Naive thymus-derived CD8-positive, alpha-beta T cell (primary cell): ENCODE measurements at regions not wholly inside any gene's neighbourhood (a gene's known extent, or its start where the extent isn't known, plus 50 kb on each side); places are given as distances from the start of the nearest gene placed in this dataset.
A peak's percentile ranks its signal among the peaks of the same experiment; 100 is the strongest.

ENCODE experiments used
- ATAC-seq, 2 donors: fragments of 150-1000 bp; cut with Tn5 transposase in 1 of 2; sonication (Bioruptor Pico), chemical (Tn5 transposase) in 1 of 2; 1 replicate in 1 of 2; 2 replicates in 1 of 2; pipeline ENCODE4 v1.10.0; 2021; ENCODE audit warnings: mild to moderate bottlenecking in 2 of 2, moderate library complexity in 2 of 2
- POLR2A ChIA-PET: fragments of 350-600 bp; sonication (Branson Sonifier 250); formaldehyde crosslinking; loops from one replicate; lab custom pipeline; 2021; ENCODE audit warnings: antibody characterized with exemption; lab: Charles Lee
- DNase-seq, 10 donors: peaks; one replicate each; pipeline versions ENCODE4 v3.0.0 to v3.0.0-alpha.2; 2020 to 2022
- H3K27ac Mint-ChIP-seq, 10 donors: one replicate each; pipeline ENCODE4 v1.8.0; 2020 to 2022; ENCODE audit warnings: mild to moderate bottlenecking in 10 of 10, mixed read lengths in 10 of 10, moderate library complexity in 4 of 10, inconsistent platforms in 1 of 10
- H3K27me3 Mint-ChIP-seq, 5 donors: one replicate each; pipeline ENCODE4 v1.8.0; 2021 to 2022; ENCODE audit warnings: mixed read lengths in 5 of 5
- H3K36me3 Mint-ChIP-seq, 3 donors: one replicate each; pipeline ENCODE4 v1.8.0; 2020 to 2022; ENCODE audit warnings: mixed read lengths in 3 of 3, mild to moderate bottlenecking in 2 of 3, inconsistent platforms in 1 of 3
- H3K4me1 Mint-ChIP-seq, 4 donors: one replicate each; pipeline ENCODE4 v1.8.0; 2021 to 2022; ENCODE audit warnings: mixed read lengths in 4 of 4
- H3K4me3 Mint-ChIP-seq, 10 donors: one replicate each; pipeline ENCODE4 v1.8.0; 2020 to 2022; ENCODE audit warnings: mild to moderate bottlenecking in 10 of 10, mixed read lengths in 10 of 10, moderate library complexity in 6 of 10, inconsistent platforms in 1 of 10
- H3K9me3 Mint-ChIP-seq, 9 donors: one replicate each; pipeline ENCODE4 v1.8.0; 2020 to 2022; ENCODE audit warnings: mixed read lengths in 9 of 9, mild to moderate bottlenecking in 3 of 9, inconsistent platforms in 1 of 9, moderate library complexity in 1 of 9

DNA sequence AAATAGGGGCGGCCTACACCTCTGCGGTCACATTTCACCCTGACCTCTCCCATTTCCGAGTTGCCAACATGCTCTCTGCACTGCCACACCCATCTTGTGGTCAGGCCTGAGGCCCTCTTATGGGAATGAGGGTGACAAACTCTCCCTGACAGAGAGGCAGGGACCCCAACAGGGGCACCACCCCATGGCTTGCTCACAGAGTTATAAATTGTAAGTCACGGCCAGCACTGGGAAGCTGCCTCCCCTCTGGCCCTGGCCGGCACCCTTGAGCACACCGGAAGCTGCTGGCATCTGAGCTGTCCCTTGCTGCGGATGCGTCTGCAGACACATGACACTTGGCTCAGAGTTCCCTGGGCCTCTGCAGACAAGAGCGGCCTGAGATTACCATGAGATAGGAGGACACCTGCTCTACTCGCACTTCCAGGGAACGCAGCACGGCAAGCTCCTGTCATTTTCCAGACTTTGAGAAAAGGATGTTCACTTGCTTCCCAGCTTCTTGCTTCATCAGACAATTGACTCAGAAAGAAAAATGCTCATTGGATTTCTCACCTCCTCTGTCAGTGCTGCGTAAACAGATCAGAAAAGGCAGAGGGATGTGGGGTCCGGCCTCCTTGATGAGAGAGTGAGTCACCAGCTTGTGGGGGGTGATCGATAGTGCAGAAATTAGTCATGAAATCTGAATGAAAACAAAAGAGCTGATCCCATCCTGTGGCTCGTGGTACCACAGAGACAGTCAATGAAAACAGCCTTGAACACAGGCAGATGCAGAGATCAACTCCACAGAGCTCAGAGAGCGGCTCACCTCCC, 269.8 kb downstream of the SYK start:
- Mint-ChIP-seq H3K36me3 (peaks cover 0 to 1% (median 0%) of the 10 kb centered on the region in 3 donors), H3K4me1 (peaks cover 0 to 1% (median 0%) of the 10 kb centered on the region in 4 donors), H3K9me3 (peaks cover 0 to 5% (median 0%) of the 10 kb centered on the region in 9 donors), H3K27me3 (peaks cover 0 to 2% (median 0%) of the 10 kb centered on the region in 5 donors), H3K4me3 (no peak overlapping the region), H3K27ac (peak overlapping the region in 1 of 10 donors; percentile 27)
- DNase-seq (no peak), ATAC-seq (no peak)
- POLR2A ChIA-PET, result no interaction called here

DNA sequence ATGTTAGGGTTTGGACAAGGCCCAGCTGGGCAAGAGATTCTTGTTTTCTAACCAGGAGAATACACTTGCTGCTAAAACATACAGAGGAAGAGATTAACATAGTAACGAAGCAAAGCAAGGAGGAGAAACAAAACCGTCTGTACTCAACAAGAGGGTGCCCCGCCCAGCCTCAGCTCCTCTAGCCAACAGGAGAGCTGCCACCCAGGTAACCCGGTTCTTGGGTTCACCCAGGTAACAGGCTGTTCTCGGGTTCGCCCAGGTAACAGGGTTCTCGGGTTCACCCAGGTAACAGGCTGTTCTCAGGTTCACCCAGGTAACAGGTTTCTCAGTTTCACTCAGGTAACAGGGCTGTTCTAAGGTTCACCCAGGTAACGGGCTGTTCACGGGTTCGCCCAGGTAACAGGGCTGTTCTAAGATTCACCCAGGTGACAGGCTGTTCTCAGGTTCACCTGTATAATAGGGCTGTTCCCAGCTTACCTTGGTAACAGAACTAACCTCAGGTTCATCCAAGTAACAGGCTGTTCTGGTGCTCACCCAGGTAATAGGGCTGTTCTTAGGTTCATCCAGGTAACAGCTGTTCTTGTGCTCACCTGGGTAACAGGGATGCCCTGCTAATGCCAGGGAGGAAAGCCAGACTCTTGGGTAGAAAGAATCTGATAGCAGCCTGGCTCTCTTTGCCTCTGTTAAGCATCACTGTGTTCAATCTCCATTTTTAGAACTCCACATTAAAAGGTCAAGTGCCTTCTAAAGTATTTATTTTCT, 271.6 kb downstream of the SYK start:
- no peak for DNase-seq
- no peak overlapping the region for H3K4me3 Mint-ChIP-seq
- H3K27me3 Mint-ChIP-seq, result no peaks in the 10 kb centered on the region
- peaks cover 0 to 1% (median 0%) of the 10 kb centered on the region in 3 donors for H3K36me3 Mint-ChIP-seq
- no peak for ATAC-seq
- peak overlapping the region in 1 of 10 donors; percentile 62 for H3K27ac Mint-ChIP-seq
- POLR2A ChIA-PET, result no interaction called here
- H3K4me1 Mint-ChIP-seq, result peaks cover 0 to 1% (median 0%) of the 10 kb centered on the region in 4 donors
- H3K9me3 Mint-ChIP-seq, result peaks cover 0 to 5% (median 0%) of the 10 kb centered on the region in 9 donors

GRCh38 chr9:91073811-91074771, 272.5 kb downstream of the SYK start:
- peaks cover 0 to 2% (median 0%) of the 10 kb centered on the region in 9 donors for H3K9me3 Mint-ChIP-seq
- no peak overlapping the region for H3K4me3 Mint-ChIP-seq
- peaks cover 0 to 1% (median 0%) of the 10 kb centered on the region in 4 donors for H3K4me1 Mint-ChIP-seq
- H3K36me3 Mint-ChIP-seq, result peaks cover 0 to 1% (median 0%) of the 10 kb centered on the region in 3 donors
- DNase-seq (no peak), ATAC-seq (no peak)
- peak overlapping the region in 1 of 10 donors; percentile 12 for H3K27ac Mint-ChIP-seq
- POLR2A ChIA-PET, result no interaction called here
- no peaks in the 10 kb centered on the region for H3K27me3 Mint-ChIP-seq

DNA sequence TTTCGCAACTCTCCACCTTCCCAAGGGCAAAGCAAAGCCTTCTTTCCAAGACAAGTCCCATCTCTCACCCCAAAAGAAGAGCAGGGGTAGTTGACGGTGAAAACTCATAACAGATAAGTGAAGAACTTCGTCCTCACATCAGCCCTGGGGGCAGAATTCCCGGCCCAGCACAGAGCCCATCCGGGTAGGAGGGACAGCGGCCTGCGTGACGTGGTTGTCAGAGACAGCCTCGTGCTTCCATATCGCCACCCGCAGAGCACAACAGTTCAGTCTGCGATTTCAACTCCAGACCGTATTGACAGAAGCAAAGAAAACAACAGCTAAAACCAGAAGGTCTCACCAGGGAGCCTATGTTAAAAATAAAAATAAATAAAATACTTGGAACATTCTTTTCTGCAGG, 273.2 kb downstream of the SYK start:
- no peak for ATAC-seq
- no peaks in the 10 kb centered on the region for H3K36me3 Mint-ChIP-seq

DNA sequence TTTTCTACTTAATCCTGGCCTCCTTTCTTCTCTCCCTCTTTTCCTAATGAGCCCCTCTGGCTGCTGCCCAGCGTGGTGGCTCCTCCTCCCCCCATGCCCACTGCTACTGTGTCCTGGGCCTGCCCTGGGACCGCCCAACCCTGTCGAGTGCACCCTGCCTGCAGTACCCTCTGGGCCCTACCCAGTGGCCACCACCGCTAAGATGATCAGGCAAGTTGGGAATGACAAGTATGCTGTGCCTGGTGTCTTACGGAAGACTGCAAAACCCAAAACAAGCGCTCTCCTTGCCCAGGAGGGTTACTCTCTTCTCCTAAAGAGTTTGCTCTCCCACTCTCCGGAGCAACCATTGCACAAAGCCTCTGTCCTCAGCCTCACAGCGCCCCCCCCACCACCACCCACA, 273.7 kb downstream of the SYK start:
- Mint-ChIP-seq H3K27ac (peak overlapping the region in 1 of 10 donors; percentile 79), H3K9me3 (no peaks in the 10 kb centered on the region), H3K4me1 (peaks cover 0 to 1% (median 0%) of the 10 kb centered on the region in 4 donors), H3K36me3 (no peaks in the 10 kb centered on the region), H3K4me3 (no peak overlapping the region), H3K27me3 (no peaks in the 10 kb centered on the region)
- DNase-seq (no peak), ATAC-seq (no peak)
- POLR2A ChIA-PET, result no interaction called here

More for the DNA sequence above, 273.2 kb downstream of the SYK start:
- no peaks in the 10 kb centered on the region for H3K9me3 Mint-ChIP-seq
- no peak overlapping the region for H3K4me3 Mint-ChIP-seq
- DNase-seq, result no peak
- peaks cover 0 to 1% (median 0%) of the 10 kb centered on the region in 4 donors for H3K4me1 Mint-ChIP-seq
- H3K27ac Mint-ChIP-seq, result no peak overlapping the region
- H3K27me3 Mint-ChIP-seq, result no peaks in the 10 kb centered on the region
- POLR2A ChIA-PET, result no interaction called here

GRCh38 chr9:91077624-91078368, 276.2 kb downstream of the SYK start:
- DNase-seq, result no peak
- POLR2A ChIA-PET, result no interaction called here
- ATAC-seq, result no peak
- H3K4me1 Mint-ChIP-seq, result peaks cover 0 to 1% (median 0%) of the 10 kb centered on the region in 4 donors
- no peak overlapping the region for H3K4me3 Mint-ChIP-seq
- no peaks in the 10 kb centered on the region for H3K9me3 Mint-ChIP-seq
- H3K36me3 Mint-ChIP-seq, result no peaks in the 10 kb centered on the region
- peaks cover 0 to 3% (median 0%) of the 10 kb centered on the region in 5 donors for H3K27me3 Mint-ChIP-seq
- peak overlapping the region in 1 of 10 donors; percentile 66 for H3K27ac Mint-ChIP-seq

GRCh38 chr9:91078369-91078695, 276.7 kb downstream of the SYK start:
- Mint-ChIP-seq H3K27ac (no peak overlapping the region), H3K9me3 (no peaks in the 10 kb centered on the region), H3K4me1 (peaks cover 0 to 1% (median 0%) of the 10 kb centered on the region in 4 donors), H3K36me3 (no peaks in the 10 kb centered on the region), H3K27me3 (peaks cover 0 to 3% (median 0%) of the 10 kb centered on the region in 5 donors), H3K4me3 (no peak overlapping the region)
- ATAC-seq (no peak), DNase-seq (no peak)
- POLR2A ChIA-PET, result no interaction called here

GRCh38 chr9:91082731-91083130, 279.0 kb downstream of the AUH start:
- ATAC-seq (no peak), DNase-seq (no peak)
- Mint-ChIP-seq H3K27ac (no peak overlapping the region), H3K36me3 (no peaks in the 10 kb centered on the region), H3K4me3 (no peak overlapping the region), H3K4me1 (no peaks in the 10 kb centered on the region), H3K9me3 (no peaks in the 10 kb centered on the region), H3K27me3 (peaks cover 0 to 3% (median 0%) of the 10 kb centered on the region in 5 donors)
- POLR2A ChIA-PET, result interaction anchor here (0.7 kb wide), 2 partner anchors 49 to 348 kb away, joined by 3 to 6 read pairs; no protein-coding TSS in a partner anchor

DNA sequence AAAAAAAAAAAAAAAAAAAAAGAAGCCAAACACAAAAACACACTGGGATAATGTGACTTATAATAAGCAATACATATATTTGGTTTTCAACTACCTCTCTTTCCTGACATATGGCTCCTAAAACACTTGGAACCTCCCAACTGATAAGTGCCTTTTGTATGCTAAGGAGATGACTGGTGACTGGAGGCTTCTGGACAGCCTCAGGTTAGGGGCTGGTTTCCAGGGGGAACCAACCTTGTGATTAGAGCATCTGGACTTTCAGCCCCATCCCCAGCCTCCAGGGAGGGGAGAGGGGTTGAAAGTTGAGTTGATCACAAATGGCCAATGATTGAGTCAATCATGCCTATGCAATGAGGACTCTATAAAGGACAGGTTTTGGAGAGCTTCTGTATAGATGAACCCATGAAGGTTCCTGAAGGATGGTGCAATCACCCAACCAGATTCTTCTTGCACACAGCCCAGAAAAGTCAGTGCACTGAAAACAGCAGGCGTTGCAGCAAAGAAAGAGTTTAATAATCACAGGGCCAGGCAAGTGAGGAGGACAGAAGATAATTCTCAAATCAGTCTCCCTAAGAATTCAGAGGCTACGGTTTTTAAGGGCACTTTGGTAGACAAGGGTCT, 276.7 kb downstream of the AUH start:
- Mint-ChIP-seq H3K27ac (no peak overlapping the region), H3K9me3 (no peaks in the 10 kb centered on the region), H3K4me3 (no peak overlapping the region), H3K36me3 (no peaks in the 10 kb centered on the region), H3K27me3 (peaks cover 0 to 11% (median 0%) of the 10 kb centered on the region in 5 donors), H3K4me1 (peaks cover 0 to 4% (median 0%) of the 10 kb centered on the region in 4 donors)
- DNase-seq (no peak), ATAC-seq (no peak)
- POLR2A ChIA-PET, result no interaction called here

DNA sequence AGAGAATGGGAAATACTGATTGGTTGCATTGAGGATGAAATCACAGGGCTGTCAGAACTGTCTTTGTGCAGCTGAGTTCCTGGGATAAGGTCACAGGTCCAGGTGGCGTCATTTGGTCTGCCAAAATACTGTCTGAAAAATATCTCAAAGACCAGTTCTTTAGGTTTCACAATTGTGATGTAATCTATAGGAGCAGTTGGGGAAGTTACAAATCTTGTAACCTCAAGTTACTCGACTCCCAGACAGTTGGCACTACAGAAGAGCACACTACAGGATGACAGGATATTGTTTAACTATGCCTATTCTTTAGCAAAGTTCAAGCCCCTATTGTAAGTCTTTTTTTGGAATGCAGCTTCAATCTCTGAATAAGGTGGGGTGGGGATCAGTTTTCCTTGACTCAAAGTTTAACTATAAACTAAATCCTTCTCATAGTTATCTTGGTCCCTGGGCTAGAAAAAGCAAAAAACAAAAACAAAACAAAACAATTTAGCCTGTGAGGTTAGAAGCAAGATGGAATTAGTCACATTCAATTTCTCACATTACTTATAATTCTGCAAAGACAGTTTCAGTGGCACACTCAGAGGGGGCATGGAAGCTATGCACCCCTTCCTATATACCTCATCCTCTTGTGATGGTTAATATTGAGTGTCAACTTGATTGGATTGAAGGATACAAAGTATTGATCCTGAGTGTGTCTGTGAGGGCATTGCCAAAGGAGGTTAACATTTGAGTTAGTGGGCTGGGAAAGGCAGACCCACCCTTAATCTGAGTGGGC, 276.0 kb downstream of the AUH start:
- H3K27ac Mint-ChIP-seq, result no peak overlapping the region
- POLR2A ChIA-PET, result no interaction called here
- H3K27me3 Mint-ChIP-seq, result peaks cover 0 to 11% (median 0%) of the 10 kb centered on the region in 5 donors
- DNase-seq, result no peak
- no peaks in the 10 kb centered on the region for H3K36me3 Mint-ChIP-seq
- peaks cover 0 to 4% (median 0%) of the 10 kb centered on the region in 4 donors for H3K4me1 Mint-ChIP-seq
- H3K4me3 Mint-ChIP-seq, result no peak overlapping the region
- no peaks in the 10 kb centered on the region for H3K9me3 Mint-ChIP-seq
- no peak for ATAC-seq
